ENCODE measurements at regions not wholly inside any gene's neighbourhood (a gene's known extent, or its start where the extent isn't known, plus 50 kb on each side); places are given as distances from the start of the nearest gene placed in this dataset.

- DNase-seq (ENCODE audit: insufficient read length), result no peak
- FAIRE-seq, result no peak
- TF ChIP-seq TAF1 (IDR thresholded peaks at IDR 0.05; ENCODE audit: borderline replicate concordance, low read depth, low read length) (no peak), POLR2A (IDR thresholded peaks at IDR 0.05; ENCODE audit: low read depth, low read length) (no peak), POLR2AphosphoS5 (IDR thresholded peaks at IDR 0.05; ENCODE audit: low read depth, low read length) (no peak)
Measured at GRCh38 chr9:99353408-99353807, 131.3 kb downstream of the SEC61B start.

GRCh38 chr9:99354104-99354503, 132.0 kb downstream of the SEC61B start:
- DNase-seq (ENCODE audit: insufficient read length), result no peak
- no peak for FAIRE-seq
- TF ChIP-seq POLR2A (IDR thresholded peaks at IDR 0.05; ENCODE audit: low read depth, low read length) (no peak), POLR2AphosphoS5 (IDR thresholded peaks at IDR 0.05; ENCODE audit: low read depth, low read length) (no peak), TAF1 (IDR thresholded peaks at IDR 0.05; ENCODE audit: borderline replicate concordance, low read depth, low read length) (no peak)

DNA sequence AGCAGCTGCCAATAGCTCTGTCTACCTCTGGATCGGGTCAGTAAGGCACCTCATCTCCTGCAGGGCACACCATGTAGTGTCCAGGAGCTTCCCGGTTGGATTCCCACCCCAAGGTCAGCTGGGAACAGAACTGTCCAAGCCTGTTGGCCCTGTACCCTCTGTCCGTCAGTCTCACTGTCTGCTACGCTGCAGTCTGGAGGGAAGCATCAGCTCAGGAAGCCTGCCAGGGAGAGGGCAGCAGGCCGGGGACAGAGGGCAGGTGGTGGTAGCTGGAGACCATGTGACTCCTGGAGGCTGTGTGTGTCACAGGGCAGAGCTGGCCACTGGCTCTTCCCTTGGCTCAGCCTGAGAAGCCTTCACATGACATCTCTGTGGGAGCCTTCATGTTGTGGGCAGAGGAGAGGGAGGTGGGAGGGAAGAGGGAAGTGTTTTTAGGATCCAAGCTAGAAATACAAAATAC, 134.5 kb downstream of the SEC61B start:
- DNase-seq (ENCODE audit: insufficient read length), result no peak

GRCh38 chr9:99357575-99357974, 135.5 kb downstream of the SEC61B start:
- no peak for DNase-seq (ENCODE audit: insufficient read length)

More for the DNA sequence above, 134.5 kb downstream of the SEC61B start:
- TF ChIP-seq POLR2AphosphoS5 (IDR thresholded peaks at IDR 0.05; ENCODE audit: low read depth, low read length) (no peak), POLR2A (IDR thresholded peaks at IDR 0.05; ENCODE audit: low read depth, low read length) (no peak), TAF1 (IDR thresholded peaks at IDR 0.05; ENCODE audit: borderline replicate concordance, low read depth, low read length) (no peak)
- FAIRE-seq, result no peak

DNA sequence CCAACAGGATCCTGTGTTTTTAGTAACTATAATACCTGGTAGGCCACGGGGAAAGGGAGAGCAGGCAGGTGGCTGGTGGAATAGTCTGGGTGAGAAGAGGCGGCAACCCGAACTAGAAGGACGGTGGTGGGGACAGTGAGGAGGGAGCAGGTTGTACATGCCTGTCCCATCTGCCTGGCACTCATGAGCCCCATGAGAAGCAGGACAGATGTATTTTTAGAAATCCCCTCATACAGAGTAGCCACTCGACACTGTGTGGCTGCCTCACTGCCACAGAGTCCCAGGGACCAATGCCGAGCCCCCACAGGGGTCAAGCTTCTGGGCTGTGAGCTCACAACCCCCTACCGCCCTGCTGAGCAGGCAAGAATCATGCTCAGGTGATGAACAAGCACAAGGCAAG, 136.6 kb downstream of the SEC61B start:
- FAIRE-seq (no peak), DNase-seq (ENCODE audit: insufficient read length) (no peak)
- TF ChIP-seq POLR2AphosphoS5 (IDR thresholded peaks at IDR 0.05; ENCODE audit: low read depth, low read length) (no peak), TAF1 (IDR thresholded peaks at IDR 0.05; ENCODE audit: borderline replicate concordance, low read depth, low read length) (no peak), POLR2A (IDR thresholded peaks at IDR 0.05; ENCODE audit: low read depth, low read length) (no peak)

More at GRCh38 chr9:99357575-99357974, 135.5 kb downstream of the SEC61B start:
- no peak for FAIRE-seq
- TF ChIP-seq POLR2A (IDR thresholded peaks at IDR 0.05; ENCODE audit: low read depth, low read length) (no peak), POLR2AphosphoS5 (IDR thresholded peaks at IDR 0.05; ENCODE audit: low read depth, low read length) (no peak), TAF1 (IDR thresholded peaks at IDR 0.05; ENCODE audit: borderline replicate concordance, low read depth, low read length) (no peak)

- FAIRE-seq (no peak), DNase-seq (ENCODE audit: insufficient read length) (no peak)
- no peak for TF ChIP-seq POLR2AphosphoS5 (IDR thresholded peaks at IDR 0.05; ENCODE audit: low read depth, low read length)
- TF ChIP-seq POLR2A (IDR thresholded peaks at IDR 0.05; ENCODE audit: low read depth, low read length), result no peak
- no peak for TF ChIP-seq TAF1 (IDR thresholded peaks at IDR 0.05; ENCODE audit: borderline replicate concordance, low read depth, low read length)
Measured at GRCh38 chr9:99359336-99359735, 137.3 kb downstream of the SEC61B start.

- no peak for DNase-seq (ENCODE audit: insufficient read length)
- TF ChIP-seq TAF1 (IDR thresholded peaks at IDR 0.05; ENCODE audit: borderline replicate concordance, low read depth, low read length) (no peak), POLR2AphosphoS5 (IDR thresholded peaks at IDR 0.05; ENCODE audit: low read depth, low read length) (no peak), POLR2A (IDR thresholded peaks at IDR 0.05; ENCODE audit: low read depth, low read length) (no peak)
- FAIRE-seq, result no peak
Measured at GRCh38 chr9:99360026-99360425, 137.9 kb downstream of the SEC61B start.

DNA sequence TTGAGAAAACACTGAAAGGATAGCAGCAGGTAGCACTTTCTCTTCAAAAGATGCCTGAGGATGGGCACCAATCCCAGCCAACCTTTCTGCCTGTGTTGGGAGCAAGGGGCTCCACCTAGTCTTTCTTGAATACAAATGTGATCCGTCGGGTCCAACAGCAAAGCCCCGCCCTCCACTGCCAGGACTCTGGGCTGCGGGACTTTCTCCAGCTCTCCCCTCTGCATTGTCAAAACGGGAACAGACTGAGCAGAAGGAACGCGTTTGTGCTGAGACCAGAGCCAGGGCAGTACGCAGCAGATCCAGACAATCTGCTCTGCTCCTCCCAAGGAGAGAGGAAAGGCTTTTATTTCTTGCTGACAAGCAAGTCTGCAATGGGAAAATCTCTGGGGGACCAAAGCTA, 139.7 kb downstream of the SEC61B start:
- DNase-seq (ENCODE audit: insufficient read length) (no peak), FAIRE-seq (no peak)
- TF ChIP-seq TAF1 (IDR thresholded peaks at IDR 0.05; ENCODE audit: borderline replicate concordance, low read depth, low read length), result no peak
- no peak for TF ChIP-seq POLR2AphosphoS5 (IDR thresholded peaks at IDR 0.05; ENCODE audit: low read depth, low read length)
- no peak for TF ChIP-seq POLR2A (IDR thresholded peaks at IDR 0.05; ENCODE audit: low read depth, low read length)

- FAIRE-seq (no peak), DNase-seq (ENCODE audit: insufficient read length) (no peak)
- TF ChIP-seq POLR2A (IDR thresholded peaks at IDR 0.05; ENCODE audit: low read depth, low read length) (no peak), TAF1 (IDR thresholded peaks at IDR 0.05; ENCODE audit: borderline replicate concordance, low read depth, low read length) (no peak), POLR2AphosphoS5 (IDR thresholded peaks at IDR 0.05; ENCODE audit: low read depth, low read length) (no peak)
Measured at GRCh38 chr9:99362321-99362720, 140.2 kb downstream of the SEC61B start.

DNA sequence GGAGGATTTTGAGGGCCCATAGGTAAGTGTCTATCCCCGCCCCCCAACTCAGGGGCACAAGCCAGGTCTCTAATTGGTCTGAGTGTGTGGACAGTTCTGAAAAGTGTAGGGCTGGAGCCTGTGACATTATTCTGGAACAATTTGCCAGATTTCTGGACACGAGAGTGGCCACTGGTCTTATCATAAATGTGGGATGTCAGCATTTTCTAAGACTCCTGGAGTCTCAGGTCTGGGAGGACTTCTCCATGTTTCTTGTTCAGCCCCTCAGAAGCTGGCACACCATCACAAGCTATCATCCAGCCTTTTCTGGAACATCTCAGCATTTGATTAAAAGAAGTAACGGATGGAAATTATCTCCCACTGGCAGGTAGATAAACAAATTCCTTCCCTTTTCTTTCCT, 141.4 kb downstream of the SEC61B start:
- TF ChIP-seq TAF1 (IDR thresholded peaks at IDR 0.05; ENCODE audit: borderline replicate concordance, low read depth, low read length) (no peak), POLR2AphosphoS5 (IDR thresholded peaks at IDR 0.05; ENCODE audit: low read depth, low read length) (no peak), POLR2A (IDR thresholded peaks at IDR 0.05; ENCODE audit: low read depth, low read length) (no peak)
- FAIRE-seq (no peak), DNase-seq (ENCODE audit: insufficient read length) (no peak)

DNA sequence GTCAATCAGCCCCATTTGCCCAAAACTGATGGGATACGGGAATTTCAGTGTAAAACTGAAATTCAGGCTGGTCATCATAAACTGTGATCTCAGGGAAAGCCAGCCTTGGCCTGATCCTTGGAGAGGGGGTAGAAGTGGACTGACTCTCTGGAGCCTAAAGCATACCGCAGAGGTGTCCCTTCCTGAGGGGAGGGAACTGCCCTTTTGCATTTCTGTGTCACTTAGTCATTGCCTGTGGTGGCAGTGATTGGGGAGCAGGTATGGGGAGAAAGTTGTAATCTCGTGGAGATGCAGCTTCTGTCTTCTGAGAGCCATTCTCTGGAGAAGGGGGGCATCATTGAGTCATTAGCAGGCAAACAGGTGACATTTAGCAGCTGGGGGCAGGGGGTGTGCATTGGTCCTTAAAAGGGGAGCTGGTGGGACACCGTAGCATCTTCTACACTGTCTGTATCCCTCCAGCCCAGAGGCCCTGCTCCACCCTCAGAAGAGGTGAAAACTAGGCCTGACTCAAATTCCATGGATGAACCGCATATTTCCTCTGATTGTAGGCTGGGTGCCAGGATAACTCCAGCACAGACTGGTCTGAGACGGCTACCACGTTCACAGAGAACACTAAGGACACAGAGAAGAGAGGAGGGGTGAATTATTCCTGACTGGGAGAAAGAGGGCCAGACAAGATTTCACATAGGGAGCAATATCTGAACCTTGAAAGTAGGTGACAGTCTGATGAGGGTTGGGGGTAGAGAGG, 143.3 kb downstream of the SEC61B start:
- no peak for DNase-seq (ENCODE audit: insufficient read length)
- FAIRE-seq, result no peak
- TF ChIP-seq POLR2A (IDR thresholded peaks at IDR 0.05; ENCODE audit: low read depth, low read length), result no peak
- no peak for TF ChIP-seq TAF1 (IDR thresholded peaks at IDR 0.05; ENCODE audit: borderline replicate concordance, low read depth, low read length)
- TF ChIP-seq POLR2AphosphoS5 (IDR thresholded peaks at IDR 0.05; ENCODE audit: low read depth, low read length), result no peak

- DNase-seq (ENCODE audit: insufficient read length) (no peak), FAIRE-seq (peak; percentile 30)
- TF ChIP-seq POLR2AphosphoS5 (IDR thresholded peaks at IDR 0.05; ENCODE audit: low read depth, low read length), result no peak
- no peak for TF ChIP-seq POLR2A (IDR thresholded peaks at IDR 0.05; ENCODE audit: low read depth, low read length)
- no peak for TF ChIP-seq TAF1 (IDR thresholded peaks at IDR 0.05; ENCODE audit: borderline replicate concordance, low read depth, low read length)
Measured at GRCh38 chr9:99366183-99366582, 144.1 kb downstream of the SEC61B start.
